Fibroblast of gingiva (primary cell): ENCODE measurements at regions not wholly inside any gene's neighbourhood (a gene's known extent, or its start where the extent isn't known, plus 50 kb on each side); places are given as distances from the start of the nearest gene placed in this dataset.

ENCODE experiments used
- DNase-seq: peaks from one replicate; pipeline ENCODE4 v3.0.0-alpha.2; 2011; ENCODE audit warnings: low read depth

GRCh38 chr6:153787341-153787606, 251.8 kb upstream of the OPRM1 start:
- DNase-seq, result no peak

GRCh38 chr6:153781306-153781705, 257.7 kb upstream of the OPRM1 start:
- DNase-seq, result no peak

- DNase-seq, result no peak
Observed at GRCh38 chr6:153780011-153780410, 259.0 kb upstream of the OPRM1 start.

GRCh38 chr6:153778216-153778615, 260.8 kb upstream of the OPRM1 start:
- DNase-seq, result no peak

GRCh38 chr6:153771577-153771976, 267.5 kb upstream of the OPRM1 start:
- DNase-seq, result no peak

- no peak for DNase-seq
Observed at GRCh38 chr6:153767127-153767526, 271.9 kb upstream of the OPRM1 start.

- DNase-seq, result no peak
Observed at GRCh38 chr6:153758516-153758915, 280.5 kb upstream of the OPRM1 start.

GRCh38 chr6:153735761-153736160, 303.3 kb upstream of the OPRM1 start:
- no peak for DNase-seq

- no peak for DNase-seq
Observed at GRCh38 chr6:153729189-153729588, 309.9 kb upstream of the OPRM1 start.

- no peak for DNase-seq
Observed at GRCh38 chr6:153727885-153728284, 311.2 kb upstream of the OPRM1 start.

- DNase-seq, result no peak
Observed at GRCh38 chr6:153725456-153725855, 313.6 kb upstream of the OPRM1 start.

GRCh38 chr6:153720732-153721131, 318.3 kb upstream of the OPRM1 start:
- DNase-seq, result no peak

- DNase-seq, result no peak
Observed at GRCh38 chr6:153705429-153705828, 333.6 kb upstream of the OPRM1 start.

GRCh38 chr6:153702671-153703070, 336.4 kb upstream of the OPRM1 start:
- no peak for DNase-seq

- DNase-seq, result no peak
Observed at GRCh38 chr6:153698637-153699036, 340.4 kb upstream of the OPRM1 start.

- DNase-seq, result no peak
Observed at GRCh38 chr6:153698001-153698400, 341.0 kb upstream of the OPRM1 start.

- no peak for DNase-seq
Observed at GRCh38 chr6:153677522-153677921, 361.5 kb upstream of the OPRM1 start.

- DNase-seq, result no peak
Observed at GRCh38 chr6:153673750-153674149, 365.3 kb upstream of the OPRM1 start.

GRCh38 chr6:153673225-153673624, 365.8 kb upstream of the OPRM1 start:
- DNase-seq, result no peak

GRCh38 chr6:153670403-153671026, 368.5 kb upstream of the OPRM1 start:
- DNase-seq, result no peak

GRCh38 chr6:153668758-153669157, 370.3 kb upstream of the OPRM1 start:
- DNase-seq, result no peak

GRCh38 chr6:153662982-153663381, 376.1 kb upstream of the OPRM1 start:
- DNase-seq, result no peak

GRCh38 chr6:153645326-153645725, 393.7 kb upstream of the OPRM1 start:
- no peak for DNase-seq

GRCh38 chr6:153644000-153644399, 395.0 kb upstream of the OPRM1 start:
- no peak for DNase-seq

- no peak for DNase-seq
Observed at GRCh38 chr6:153634416-153634815, 404.6 kb upstream of the OPRM1 start.
